HEK293 (cell line): ENCODE measurements at regions not wholly inside any gene's neighbourhood (a gene's known extent, or its start where the extent isn't known, plus 50 kb on each side); places are given as distances from the start of the nearest gene placed in this dataset.

Experiments
- CTCF ChIP-seq: fragments of 450-650 bp; formaldehyde crosslinking; IDR thresholded peaks from 2 replicates; pipeline ENCODE4 v1.5.1; 2016; ENCODE audit warnings: missing biosample characterization, missing genetic modification characterization
- WT1 ChIP-seq: fragments of 450-650 bp; formaldehyde crosslinking; IDR thresholded peaks from 2 replicates; pipeline ENCODE4 v1.5.1; 2016; ENCODE audit warnings: missing biosample characterization, missing genetic modification characterization
- YY1 ChIP-seq: fragments of 450-650 bp; formaldehyde crosslinking; IDR thresholded peaks from 2 replicates; pipeline ENCODE4 v1.5.1; 2018; ENCODE audit warnings: missing biosample characterization, missing genetic modification characterization
- ZBTB11 ChIP-seq: fragments of 450-650 bp; formaldehyde crosslinking; conservative IDR thresholded peaks from 2 replicates; pipeline ENCODE4 v1.5.1; 2016; ENCODE audit warnings: low read depth, missing biosample characterization, missing genetic modification characterization
- ZBTB26 ChIP-seq: fragments of 450-650 bp; formaldehyde crosslinking; optimal IDR thresholded peaks from 2 replicates; pipeline ENCODE3; 2016; ENCODE audit warnings: missing biosample characterization, mild to moderate bottlenecking, missing genetic modification characterization
- ZFP41 ChIP-seq: fragments of 450-650 bp; formaldehyde crosslinking; IDR thresholded peaks from 2 replicates; pipeline ENCODE4 v1.5.1; 2016; ENCODE audit warnings: missing biosample characterization, missing genetic modification characterization, borderline replicate concordance
- ZNF202 ChIP-seq: fragments of 450-650 bp; formaldehyde crosslinking; IDR thresholded peaks from 2 replicates; pipeline ENCODE4 v1.5.1; 2016; ENCODE audit warnings: missing biosample characterization, missing genetic modification characterization, borderline replicate concordance
- ZNF837 ChIP-seq: fragments of 450-650 bp; formaldehyde crosslinking; IDR thresholded peaks from 2 replicates; pipeline ENCODE4 v1.5.1; 2016; ENCODE audit warnings: missing biosample characterization, missing genetic modification characterization
- TF ChIP-seq, protein P1 (sequence below): IDR thresholded peaks from 2 replicates; pipeline ENCODE4 v1.6.1; 2011; ENCODE audit warnings: mild to moderate bottlenecking, low read depth, low read length, borderline replicate concordance
- TF ChIP-seq, protein P2 (sequence below): fragments of 450-650 bp; formaldehyde crosslinking; IDR thresholded peaks from 2 replicates; pipeline ENCODE4 v1.5.1; 2016; ENCODE audit warnings: missing biosample characterization, missing genetic modification characterization, low read depth
- TF ChIP-seq, protein P3 (sequence below): fragments of 450-650 bp; formaldehyde crosslinking; IDR thresholded peaks from 2 replicates; pipeline ENCODE4 v1.5.1; 2016; ENCODE audit warnings: missing biosample characterization, missing genetic modification characterization

DNA sequence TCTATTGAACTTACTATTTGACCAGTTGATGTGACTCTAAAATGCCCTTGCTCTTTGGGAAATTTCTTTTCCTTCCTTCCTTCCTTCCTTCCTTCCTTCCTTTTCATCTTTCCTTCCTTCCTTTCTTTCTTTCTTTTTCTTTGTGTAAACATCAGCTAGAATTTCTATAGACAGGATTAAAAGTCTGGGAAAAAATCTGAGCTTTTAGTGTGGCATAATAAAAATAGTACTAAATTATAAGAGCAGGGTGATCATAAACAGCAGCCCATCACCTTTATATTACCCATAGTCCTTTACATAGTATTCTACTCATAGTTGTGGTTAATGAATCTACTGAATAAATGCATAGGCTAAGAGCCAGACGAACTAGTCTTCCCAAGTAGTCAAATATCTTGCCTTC lies 281.0 kb upstream of the DAB1 start:
- TF ChIP-seq ZBTB26 (tag by site-specific recombination) (no peak), CTCF (tag by site-specific recombination) (no peak), ZFP41 (tag by site-specific recombination) (no peak), ZNF837 (tag by site-specific recombination) (no peak), WT1 (tag by site-specific recombination) (no peak), ZNF202 (tag by site-specific recombination) (no peak), YY1 (tag by site-specific recombination) (no peak), ZBTB11 (tag by site-specific recombination) (no peak)
- TF ChIP-seq, protein P1, sequence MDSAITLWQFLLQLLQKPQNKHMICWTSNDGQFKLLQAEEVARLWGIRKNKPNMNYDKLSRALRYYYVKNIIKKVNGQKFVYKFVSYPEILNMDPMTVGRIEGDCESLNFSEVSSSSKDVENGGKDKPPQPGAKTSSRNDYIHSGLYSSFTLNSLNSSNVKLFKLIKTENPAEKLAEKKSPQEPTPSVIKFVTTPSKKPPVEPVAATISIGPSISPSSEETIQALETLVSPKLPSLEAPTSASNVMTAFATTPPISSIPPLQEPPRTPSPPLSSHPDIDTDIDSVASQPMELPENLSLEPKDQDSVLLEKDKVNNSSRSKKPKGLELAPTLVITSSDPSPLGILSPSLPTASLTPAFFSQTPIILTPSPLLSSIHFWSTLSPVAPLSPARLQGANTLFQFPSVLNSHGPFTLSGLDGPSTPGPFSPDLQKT: no peak
- TF ChIP-seq, protein P2, sequence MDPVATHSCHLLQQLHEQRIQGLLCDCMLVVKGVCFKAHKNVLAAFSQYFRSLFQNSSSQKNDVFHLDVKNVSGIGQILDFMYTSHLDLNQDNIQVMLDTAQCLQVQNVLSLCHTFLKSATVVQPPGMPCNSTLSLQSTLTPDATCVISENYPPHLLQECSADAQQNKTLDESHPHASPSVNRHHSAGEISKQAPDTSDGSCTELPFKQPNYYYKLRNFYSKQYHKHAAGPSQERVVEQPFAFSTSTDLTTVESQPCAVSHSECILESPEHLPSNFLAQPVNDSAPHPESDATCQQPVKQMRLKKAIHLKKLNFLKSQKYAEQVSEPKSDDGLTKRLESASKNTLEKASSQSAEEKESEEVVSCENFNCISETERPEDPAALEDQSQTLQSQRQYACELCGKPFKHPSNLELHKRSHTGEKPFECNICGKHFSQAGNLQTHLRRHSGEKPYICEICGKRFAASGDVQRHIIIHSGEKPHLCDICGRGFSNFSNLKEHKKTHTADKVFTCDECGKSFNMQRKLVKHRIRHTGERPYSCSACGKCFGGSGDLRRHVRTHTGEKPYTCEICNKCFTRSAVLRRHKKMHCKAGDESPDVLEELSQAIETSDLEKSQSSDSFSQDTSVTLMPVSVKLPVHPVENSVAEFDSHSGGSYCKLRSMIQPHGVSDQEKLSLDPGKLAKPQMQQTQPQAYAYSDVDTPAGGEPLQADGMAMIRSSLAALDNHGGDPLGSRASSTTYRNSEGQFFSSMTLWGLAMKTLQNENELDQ (tag by site-specific recombination): no peak
- TF ChIP-seq, protein P3, sequence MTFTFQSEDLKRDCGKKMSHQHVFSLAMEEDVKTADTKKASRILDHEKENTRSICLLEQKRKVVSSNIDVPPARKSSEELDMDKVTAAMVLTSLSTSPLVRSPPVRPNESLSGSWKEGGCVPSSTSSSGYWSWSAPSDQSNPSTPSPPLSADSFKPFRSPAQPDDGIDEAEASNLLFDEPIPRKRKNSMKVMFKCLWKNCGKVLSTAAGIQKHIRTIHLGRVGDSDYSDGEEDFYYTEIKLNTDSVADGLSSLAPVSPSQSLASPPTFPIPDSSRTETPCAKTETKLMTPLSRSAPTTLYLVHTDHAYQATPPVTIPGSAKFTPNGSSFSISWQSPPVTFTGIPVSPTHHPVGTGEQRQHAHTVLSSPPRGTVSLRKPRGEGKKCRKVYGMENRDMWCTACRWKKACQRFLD: no peak
